Stimulated activated CD4-positive, alpha-beta T cell treated with anti-CD3 and anti-CD28 coated beads, Interleukin-1b, Interleukin-23, amount 100 ng/mL, for 24 hours (primary cell): ENCODE measurements at regions not wholly inside any gene's neighbourhood (a gene's known extent, or its start where the extent isn't known, plus 50 kb on each side); places are given as distances from the start of the nearest gene placed in this dataset.

Source experiments
- DNase-seq, 4 experiments: peaks; one replicate each; pipeline ENCODE4 v3.0.0-alpha.2; 2020; ENCODE audit warnings: low read depth in 4 of 4, low spot score in 1 of 4

- no peak for DNase-seq
These were observed 139.9 kb downstream of the GADD45G start for GRCh38 chr9:89744730-89745129.

- DNase-seq, result no peak
These were observed 141.0 kb downstream of the GADD45G start for GRCh38 chr9:89745601-89746376.

GRCh38 chr9:89746385-89747116 lies 141.7 kb downstream of the GADD45G start:
- DNase-seq, result no peak

GRCh38 chr9:89747596-89747995 lies 142.8 kb downstream of the GADD45G start:
- DNase-seq, result no peak

GRCh38 chr9:89748021-89748670 lies 143.3 kb downstream of the GADD45G start:
- DNase-seq, result no peak

GRCh38 chr9:89748831-89749499 lies 144.2 kb downstream of the GADD45G start:
- DNase-seq, result no peak

- DNase-seq, result no peak
These were observed 144.8 kb downstream of the GADD45G start for GRCh38 chr9:89749500-89750116.

GRCh38 chr9:89750117-89750791 lies 145.4 kb downstream of the GADD45G start:
- no peak for DNase-seq

GRCh38 chr9:89751079-89751825 lies 146.4 kb downstream of the GADD45G start:
- DNase-seq, result no peak

GRCh38 chr9:89752154-89752553 lies 147.3 kb downstream of the GADD45G start:
- no peak for DNase-seq

- no peak for DNase-seq
These were observed 148.8 kb downstream of the GADD45G start for GRCh38 chr9:89753472-89754055.

GRCh38 chr9:89754193-89754592 lies 149.4 kb downstream of the GADD45G start:
- no peak for DNase-seq

GRCh38 chr9:89755821-89756220 lies 151.0 kb downstream of the GADD45G start:
- DNase-seq, result no peak

- no peak for DNase-seq
These were observed 152.2 kb downstream of the GADD45G start for GRCh38 chr9:89756891-89757537.

GRCh38 chr9:89757776-89758528 lies 153.1 kb downstream of the GADD45G start:
- DNase-seq, result no peak

- no peak for DNase-seq
These were observed 154.8 kb downstream of the GADD45G start for GRCh38 chr9:89759572-89759971.

- no peak for DNase-seq
These were observed 155.3 kb downstream of the GADD45G start for GRCh38 chr9:89760123-89760522.

GRCh38 chr9:89764217-89764616 lies 159.4 kb downstream of the GADD45G start:
- DNase-seq, result no peak
